ENCODE measurements at regions not wholly inside any gene's neighbourhood (a gene's known extent, or its start where the extent isn't known, plus 50 kb on each side); places are given as distances from the start of the nearest gene placed in this dataset.
"Not testable (repeated sequence)": the region's sequence is repeated elsewhere in the genome, so short reads cannot be mapped to it uniquely, and the experiment has no call there.

- DNase-seq (ENCODE audit: low read depth), result no peak
Measured at GRCh38 chr5:109575506-109575905, 114.2 kb upstream of the MAN2A1 start.

- DNase-seq (ENCODE audit: low read depth), result no peak
Measured at GRCh38 chr5:109574985-109575384, 114.7 kb upstream of the MAN2A1 start.

- DNase-seq (ENCODE audit: low read depth), result peak; percentile 18
Measured at GRCh38 chr5:109573766-109574165, 116.0 kb upstream of the MAN2A1 start.

GRCh38 chr5:109573256-109573655, 116.5 kb upstream of the MAN2A1 start:
- no peak for DNase-seq (ENCODE audit: low read depth)

DNA sequence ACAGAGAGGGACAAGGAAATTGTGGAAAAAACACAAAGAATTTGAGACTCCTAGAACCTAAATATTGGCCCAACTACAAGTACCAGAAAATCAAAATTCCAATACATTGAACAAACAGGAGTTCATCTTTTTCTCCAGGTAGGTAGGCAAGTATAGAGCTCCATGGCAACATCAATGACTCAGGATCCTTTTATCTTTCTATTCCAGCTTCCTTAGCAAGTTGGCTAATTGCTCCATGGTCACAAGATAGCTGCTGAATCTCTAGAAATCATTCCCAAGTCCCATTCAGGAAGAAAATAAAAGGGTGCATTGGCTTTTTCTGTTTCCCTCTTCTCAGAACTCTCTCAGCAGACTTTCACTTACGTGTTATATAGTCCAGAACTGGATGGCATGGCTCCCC, 117.9 kb upstream of the MAN2A1 start:
- DNase-seq (ENCODE audit: low read depth), result no peak

DNA sequence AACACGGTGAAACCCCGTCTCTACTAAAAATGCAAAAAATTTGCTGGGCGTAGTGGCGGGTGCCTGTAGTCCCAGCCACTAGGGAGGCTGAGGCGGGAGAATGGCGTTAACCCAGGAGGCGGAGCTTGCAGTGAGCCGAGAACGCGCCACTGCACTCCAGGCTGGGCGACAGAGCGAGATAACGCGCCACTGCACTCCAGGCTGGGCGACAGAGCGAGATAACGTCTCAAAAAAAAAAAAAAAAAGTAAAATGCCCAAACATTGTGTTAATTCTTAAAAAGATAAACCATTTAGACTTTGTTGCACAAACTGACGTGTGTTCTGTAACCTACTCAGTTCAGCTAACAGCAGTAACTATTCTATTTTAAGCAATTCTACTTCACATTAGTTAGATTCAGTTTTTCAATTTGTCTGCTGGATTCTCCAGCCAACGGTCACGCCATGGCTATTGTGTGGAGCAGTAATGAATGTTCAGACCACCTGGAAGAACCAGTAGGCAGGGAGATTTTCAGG, 119.3 kb upstream of the MAN2A1 start:
- no peak for DNase-seq (ENCODE audit: low read depth)

DNA sequence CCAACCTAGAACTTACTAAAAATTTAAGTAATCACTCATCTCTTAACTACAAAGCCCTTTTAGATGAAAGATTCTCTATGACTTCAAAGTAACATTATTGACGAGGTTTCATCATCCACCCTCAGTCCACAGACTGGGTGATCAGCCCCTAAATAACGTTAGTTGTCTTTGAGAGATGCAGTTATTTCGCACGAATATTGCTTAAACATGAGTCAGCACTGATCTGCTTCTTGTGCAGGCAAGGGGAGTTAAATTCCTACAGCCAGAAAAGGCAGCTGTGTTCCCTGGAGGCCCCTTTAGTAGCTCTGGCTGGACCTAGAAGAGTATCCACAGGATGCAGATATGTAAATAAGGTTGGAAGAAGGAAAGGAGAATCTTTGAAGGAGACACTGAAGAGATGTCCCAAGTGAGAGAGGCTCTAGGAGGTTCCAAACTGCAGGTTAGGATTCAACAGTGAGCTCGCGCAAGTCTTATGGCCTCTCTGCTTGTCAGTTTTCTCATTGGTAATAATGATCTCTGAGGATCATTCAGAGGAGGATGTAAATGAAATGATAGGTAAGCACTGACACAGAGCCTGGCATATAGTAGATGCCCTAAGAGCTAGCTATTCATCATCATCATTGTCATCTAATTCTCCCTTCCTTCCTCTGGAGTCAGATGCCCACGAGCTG, 122.2 kb upstream of the MAN2A1 start:
- no peak for DNase-seq (ENCODE audit: low read depth)

- no peak for DNase-seq (ENCODE audit: low read depth)
Measured at GRCh38 chr5:109566361-109566760, 123.4 kb upstream of the MAN2A1 start.

DNA sequence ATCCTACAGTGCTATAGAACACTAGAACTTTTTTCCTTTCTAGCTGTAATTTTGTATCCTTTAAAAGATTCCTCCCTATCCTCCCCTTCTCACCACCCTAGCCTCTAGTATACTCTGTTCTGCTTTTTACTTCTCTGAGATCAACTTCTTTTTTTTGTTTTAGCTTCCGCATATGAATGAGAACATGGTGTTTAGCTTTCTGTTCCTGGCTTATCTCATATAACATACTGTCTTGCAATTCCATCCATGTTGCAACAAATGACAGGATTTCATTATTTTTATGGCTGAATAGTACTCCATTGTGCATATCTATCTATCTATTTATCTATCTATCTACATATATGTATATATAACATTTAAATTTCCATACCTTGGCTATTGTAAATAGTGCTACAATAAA, 126.0 kb upstream of the MAN2A1 start:
- DNase-seq (ENCODE audit: low read depth), result no peak

DNA sequence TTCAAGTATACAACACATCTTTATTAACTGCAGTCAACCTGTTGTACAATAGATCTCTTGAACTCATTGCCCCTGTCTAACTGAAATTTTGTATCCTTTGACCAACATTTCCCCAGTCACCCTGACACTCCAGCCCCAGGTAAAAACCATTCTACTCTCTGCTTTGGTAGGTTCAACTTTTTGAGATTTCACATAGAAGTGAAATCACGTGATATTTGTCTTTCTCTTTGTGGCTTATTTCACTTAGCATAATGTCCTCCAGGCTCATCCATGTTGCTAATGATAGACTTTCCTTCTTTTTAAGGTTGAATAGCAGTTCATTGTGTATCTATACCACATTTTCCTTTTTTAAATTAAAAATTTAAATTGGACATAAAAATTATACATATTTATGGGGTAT, 126.5 kb upstream of the MAN2A1 start:
- no peak for DNase-seq (ENCODE audit: low read depth)

DNA sequence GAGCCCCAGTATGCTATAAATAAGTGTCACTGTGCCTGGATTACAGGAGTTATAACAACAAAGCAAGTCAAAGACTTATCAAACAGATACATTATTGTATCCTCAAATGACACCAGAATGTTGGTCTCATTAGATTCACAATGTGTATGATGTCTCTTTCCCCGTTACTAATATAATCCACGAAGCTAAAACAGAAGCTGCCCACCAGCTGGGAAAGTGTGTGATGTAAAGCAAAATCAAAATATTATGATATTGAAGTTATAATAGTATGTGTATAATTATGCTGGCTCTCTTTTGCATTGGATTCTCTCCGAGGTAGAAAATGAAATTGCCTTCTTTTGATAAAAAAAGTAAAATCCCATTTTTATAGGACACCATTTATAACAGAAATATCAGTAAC, 127.3 kb upstream of the MAN2A1 start:
- no peak for DNase-seq (ENCODE audit: low read depth)

DNA sequence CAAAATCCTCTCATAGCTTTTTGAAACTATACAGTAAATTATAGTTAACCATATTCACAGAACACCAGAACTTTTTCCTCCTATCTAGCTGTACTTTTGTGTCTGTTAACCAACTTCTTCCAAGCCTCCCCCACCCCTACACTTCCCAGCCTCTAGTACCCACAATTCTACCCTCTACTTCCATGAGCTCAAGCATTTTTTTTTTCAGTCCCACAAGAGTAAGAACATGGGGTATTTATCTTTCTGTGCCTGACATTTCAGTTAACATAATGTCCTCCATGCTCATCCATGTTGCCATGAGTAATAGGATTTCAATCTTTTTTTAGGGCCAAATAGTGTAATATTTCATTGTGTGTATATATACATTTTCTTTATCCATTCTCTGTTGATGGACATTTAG, 128.3 kb upstream of the MAN2A1 start:
- DNase-seq (ENCODE audit: low read depth), result no peak

DNA sequence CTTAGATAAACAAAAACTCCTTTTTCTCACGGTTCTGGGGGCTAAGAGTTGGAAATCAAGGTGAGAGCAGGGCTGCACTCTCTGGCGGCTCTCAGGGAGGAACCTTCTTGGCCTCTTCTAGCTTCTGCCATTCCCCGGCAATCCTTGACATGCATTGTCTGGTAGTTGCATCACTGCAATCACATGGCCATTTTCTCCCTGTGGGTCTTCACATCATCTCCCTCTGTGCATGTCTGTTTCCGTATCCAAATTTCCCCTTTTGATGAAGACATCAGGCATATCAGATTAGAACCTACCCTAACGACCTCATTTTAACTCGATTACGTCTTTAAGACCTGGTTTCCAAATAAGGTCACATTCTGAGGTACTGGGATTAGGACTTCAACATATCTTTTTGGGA, 129.2 kb upstream of the MAN2A1 start:
- no peak for DNase-seq (ENCODE audit: low read depth)

DNA sequence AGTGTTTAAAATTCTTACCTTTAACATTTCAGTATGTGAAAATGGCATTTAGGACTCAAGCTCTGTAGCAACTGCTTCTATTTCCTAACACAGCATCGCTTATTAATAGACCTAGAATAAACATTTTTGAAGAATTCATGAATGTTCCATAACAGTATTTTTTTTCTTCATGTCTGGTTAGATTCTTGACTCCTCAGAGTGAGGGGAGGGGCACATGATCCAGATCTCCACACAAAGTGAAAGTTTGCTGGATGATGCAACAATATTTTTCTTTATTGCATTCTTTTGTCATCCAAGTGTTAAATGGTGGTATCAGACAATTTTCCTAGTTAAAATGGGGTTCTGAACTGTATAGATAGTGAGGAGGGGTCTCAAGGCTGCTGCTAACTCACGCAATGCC, 130.8 kb upstream of the MAN2A1 start:
- no peak for DNase-seq (ENCODE audit: low read depth)

- no peak for DNase-seq (ENCODE audit: low read depth)
Measured at GRCh38 chr5:109558364-109558763, 131.4 kb upstream of the MAN2A1 start.

DNA sequence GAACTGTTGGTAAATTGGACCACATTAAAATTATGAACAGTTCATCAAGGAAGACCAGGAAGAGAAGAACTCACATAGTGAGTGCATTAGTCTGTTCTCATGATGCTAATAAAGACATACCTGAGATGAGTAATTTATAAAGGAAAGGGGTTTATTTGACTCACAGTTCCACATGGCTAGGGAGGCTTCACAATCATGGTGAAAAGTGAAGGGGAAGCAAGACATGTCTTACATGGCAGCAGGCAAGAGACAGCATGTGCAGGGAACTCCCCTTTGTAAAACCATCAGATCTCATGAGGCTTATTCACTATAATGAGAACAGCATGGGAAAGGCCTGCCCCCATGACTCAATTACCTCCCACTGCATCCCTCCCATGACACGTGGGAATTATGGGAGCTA, 135.9 kb upstream of the MAN2A1 start:
- no peak for DNase-seq (ENCODE audit: low read depth)

DNA sequence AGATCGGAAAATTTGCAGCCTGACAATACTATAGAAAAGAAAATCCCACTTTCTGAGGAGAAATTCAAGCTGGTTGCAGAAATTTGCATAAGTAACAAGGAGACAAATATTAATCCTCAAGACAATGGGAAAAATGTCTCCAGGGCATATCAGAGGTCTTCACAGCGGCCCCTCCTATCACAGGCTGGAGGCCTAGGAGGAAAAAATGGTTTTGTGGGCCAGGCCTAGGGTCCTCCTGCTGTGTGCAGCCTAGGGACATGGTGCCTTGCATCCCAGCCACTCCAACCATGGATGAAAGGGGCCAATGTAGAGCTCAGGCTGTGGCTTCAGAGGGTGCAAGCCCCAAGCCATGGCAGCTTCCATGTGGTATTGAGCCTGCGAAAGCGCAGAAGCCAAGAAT, 138.5 kb upstream of the MAN2A1 start:
- DNase-seq (ENCODE audit: low read depth), result not testable (repeated sequence)

DNA sequence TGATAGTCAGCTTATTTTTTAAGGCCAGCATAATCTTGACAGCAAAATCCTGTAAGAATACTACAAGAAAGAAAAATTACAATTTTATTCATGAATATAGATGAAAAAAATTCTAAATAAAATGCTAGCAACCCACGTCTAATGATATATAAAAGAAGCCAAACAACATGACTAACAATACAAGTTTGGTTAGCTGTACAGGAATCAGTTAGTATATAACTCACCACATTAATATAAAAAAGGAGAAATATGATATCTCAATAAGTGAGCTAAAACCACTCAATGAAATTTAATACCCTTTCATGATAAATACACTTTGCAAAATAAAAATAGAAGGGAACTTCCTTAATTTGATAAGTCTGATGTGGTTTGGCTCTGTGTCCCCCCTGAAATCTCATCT, 139.7 kb upstream of the MAN2A1 start:
- DNase-seq (ENCODE audit: low read depth), result no peak

DNA sequence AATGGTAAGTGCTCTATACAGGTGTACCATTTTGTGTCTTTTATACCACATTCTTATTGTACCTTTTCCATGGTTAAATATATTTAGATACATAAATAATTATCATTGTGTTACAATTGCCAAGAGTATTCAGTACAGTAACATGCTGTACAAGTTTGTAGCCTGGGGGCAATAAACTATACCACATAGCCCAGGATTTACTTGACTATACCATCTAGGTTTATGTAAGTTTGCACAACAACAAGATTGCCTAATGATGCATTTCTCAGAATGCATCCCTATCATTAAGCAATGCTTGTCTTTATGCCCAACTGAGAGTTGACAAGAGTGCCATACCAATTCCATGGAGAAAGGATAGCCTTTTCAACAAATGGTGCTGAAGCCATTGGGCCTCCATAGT, 136.7 kb upstream of the PJA2 start:
- no peak for DNase-seq (ENCODE audit: low read depth)

GRCh38 chr5:109544873-109545272, 135.1 kb upstream of the PJA2 start:
- DNase-seq (ENCODE audit: low read depth), result not testable (repeated sequence)

DNA sequence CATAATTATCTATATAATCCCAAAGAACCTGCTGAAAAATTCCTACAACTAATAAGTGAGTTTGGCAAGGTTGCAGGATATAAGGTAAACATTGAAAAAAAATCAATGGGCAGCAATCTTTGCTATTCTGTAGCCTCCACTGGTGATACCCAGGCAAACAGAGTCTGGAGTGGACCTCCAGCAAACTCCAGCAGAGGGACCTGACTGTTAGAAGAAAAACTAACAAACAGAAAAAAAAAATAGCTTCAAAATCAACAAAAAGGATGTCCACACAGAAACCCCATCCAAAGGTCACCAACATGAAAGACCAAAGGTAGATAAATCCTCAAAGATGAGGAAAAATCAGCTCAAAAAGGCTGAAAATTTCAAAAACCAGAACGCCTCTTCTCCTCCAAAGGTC, 128.9 kb upstream of the PJA2 start:
- not testable (repeated sequence) for DNase-seq (ENCODE audit: low read depth)

- not testable (repeated sequence) for DNase-seq (ENCODE audit: low read depth)
Measured at GRCh38 chr5:109535090-109535489, 125.3 kb upstream of the PJA2 start.

GRCh38 chr5:109533751-109534272, 124.0 kb upstream of the PJA2 start:
- no peak for DNase-seq (ENCODE audit: low read depth)

GRCh38 chr5:109532773-109533364, 123.1 kb upstream of the PJA2 start:
- no peak for DNase-seq (ENCODE audit: low read depth)

All from CMK (cell line).